ENCODE measurements at regions not wholly inside any gene's neighbourhood (a gene's known extent, or its start where the extent isn't known, plus 50 kb on each side); places are given as distances from the start of the nearest gene placed in this dataset.

GRCh38 chr2:51472300-51472699, 440.4 kb upstream of the NRXN1 start:
- no peaks in the 10 kb centered on the region for H3K27me3 ChIP-seq
- WGBS, 3 donors = 78 to 81% (median 79%) methylated on average over 2 of the region's 2 CpGs
- no peak for DNase-seq
- no peaks in the 10 kb centered on the region for H3K9me3 ChIP-seq
- H3K4me3 ChIP-seq = no peak overlapping the region
- TF ChIP-seq EP300 (IDR thresholded peaks at IDR 0.05) (no peak), POLR2A (IDR thresholded peaks at IDR 0.05) (no peak)
- TF ChIP-seq, protein P1, sequence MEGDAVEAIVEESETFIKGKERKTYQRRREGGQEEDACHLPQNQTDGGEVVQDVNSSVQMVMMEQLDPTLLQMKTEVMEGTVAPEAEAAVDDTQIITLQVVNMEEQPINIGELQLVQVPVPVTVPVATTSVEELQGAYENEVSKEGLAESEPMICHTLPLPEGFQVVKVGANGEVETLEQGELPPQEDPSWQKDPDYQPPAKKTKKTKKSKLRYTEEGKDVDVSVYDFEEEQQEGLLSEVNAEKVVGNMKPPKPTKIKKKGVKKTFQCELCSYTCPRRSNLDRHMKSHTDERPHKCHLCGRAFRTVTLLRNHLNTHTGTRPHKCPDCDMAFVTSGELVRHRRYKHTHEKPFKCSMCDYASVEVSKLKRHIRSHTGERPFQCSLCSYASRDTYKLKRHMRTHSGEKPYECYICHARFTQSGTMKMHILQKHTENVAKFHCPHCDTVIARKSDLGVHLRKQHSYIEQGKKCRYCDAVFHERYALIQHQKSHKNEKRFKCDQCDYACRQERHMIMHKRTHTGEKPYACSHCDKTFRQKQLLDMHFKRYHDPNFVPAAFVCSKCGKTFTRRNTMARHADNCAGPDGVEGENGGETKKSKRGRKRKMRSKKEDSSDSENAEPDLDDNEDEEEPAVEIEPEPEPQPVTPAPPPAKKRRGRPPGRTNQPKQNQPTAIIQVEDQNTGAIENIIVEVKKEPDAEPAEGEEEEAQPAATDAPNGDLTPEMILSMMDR (IDR thresholded peaks at IDR 0.05) = no peak
- H3K4me1 ChIP-seq (ENCODE audit: insufficient read depth) = no peaks in the 10 kb centered on the region
- H3K36me3 ChIP-seq = no peaks in the 10 kb centered on the region
- intact Hi-C loops (cut with DNase I) = no loop called here
- no peak overlapping the region for H3K27ac ChIP-seq

- no peak for TF ChIP-seq EP300 (IDR thresholded peaks at IDR 0.05)
- TF ChIP-seq, protein P1 (IDR thresholded peaks at IDR 0.05) = no peak
- no peak for TF ChIP-seq POLR2A (IDR thresholded peaks at IDR 0.05)
- no peaks in the 10 kb centered on the region for H3K9me3 ChIP-seq
- H3K4me1 ChIP-seq (ENCODE audit: insufficient read depth) = no peaks in the 10 kb centered on the region
- H3K4me3 ChIP-seq = no peak overlapping the region
- H3K36me3 ChIP-seq = no peaks in the 10 kb centered on the region
- intact Hi-C loops (cut with DNase I) = no loop called here
- H3K27ac ChIP-seq = no peak overlapping the region
- no peak for DNase-seq
- WGBS, 3 donors = 89 to 95% (median 90%) methylated on average over 4 of the region's 4 CpGs
- no peaks in the 10 kb centered on the region for H3K27me3 ChIP-seq
Measured at GRCh38 chr2:51469102-51469501, 437.2 kb upstream of the NRXN1 start.

GRCh38 chr2:51465326-51465725, 433.4 kb upstream of the NRXN1 start:
- intact Hi-C loops (cut with DNase I) = no loop called here

DNA sequence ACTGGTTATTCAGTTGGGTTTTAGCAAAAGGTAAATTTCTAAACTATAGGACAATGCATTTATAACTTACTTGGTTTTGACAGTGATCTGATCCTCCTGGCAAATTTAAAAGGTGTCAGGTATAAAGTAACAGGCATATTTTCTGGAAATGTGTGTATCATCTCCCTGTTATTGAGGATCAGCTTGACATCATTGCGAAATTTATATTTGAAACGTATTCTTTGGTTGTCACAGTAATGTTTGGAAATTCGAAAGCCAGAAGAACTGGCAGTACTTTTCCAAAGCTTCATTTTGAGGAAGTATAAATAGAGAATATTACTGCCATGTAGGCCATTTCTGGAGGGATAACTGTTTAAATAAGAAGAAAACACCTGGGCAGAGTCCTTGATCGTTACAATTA, 422.2 kb upstream of the NRXN1 start:
- 74 to 82% (median 80%) methylated on average over 4 of the region's 4 CpGs for WGBS, 3 donors
- Histone ChIP-seq H3K36me3 (no peaks in the 10 kb centered on the region), H3K4me3 (no peak overlapping the region), H3K27me3 (no peaks in the 10 kb centered on the region), H3K27ac (no peak overlapping the region), H3K9me3 (no peaks in the 10 kb centered on the region), H3K4me1 (ENCODE audit: insufficient read depth) (no peaks in the 10 kb centered on the region)
- DNase-seq = no peak
- TF ChIP-seq, protein P1 (IDR thresholded peaks at IDR 0.05) = no peak
- TF ChIP-seq POLR2A (IDR thresholded peaks at IDR 0.05) (no peak), EP300 (IDR thresholded peaks at IDR 0.05) (no peak)
- intact Hi-C loops (cut with DNase I) = no loop called here

More at GRCh38 chr2:51465326-51465725, 433.4 kb upstream of the NRXN1 start:
- no peaks in the 10 kb centered on the region for H3K9me3 ChIP-seq
- H3K4me1 ChIP-seq (ENCODE audit: insufficient read depth) = no peaks in the 10 kb centered on the region
- WGBS, 3 donors = 39 to 54% (median 47%) methylated on average over 4 of the region's 4 CpGs
- H3K36me3 ChIP-seq = no peaks in the 10 kb centered on the region
- no peaks in the 10 kb centered on the region for H3K27me3 ChIP-seq
- H3K4me3 ChIP-seq = no peak overlapping the region
- H3K27ac ChIP-seq = no peak overlapping the region
- TF ChIP-seq, protein P1 (IDR thresholded peaks at IDR 0.05) = no peak
- no peak for TF ChIP-seq POLR2A (IDR thresholded peaks at IDR 0.05)
- TF ChIP-seq EP300 (IDR thresholded peaks at IDR 0.05) = no peak
- DNase-seq = no peak

- intact Hi-C loops (cut with DNase I) = no loop called here
- no peak for DNase-seq
- Histone ChIP-seq H3K9me3 (no peaks in the 10 kb centered on the region), H3K36me3 (no peaks in the 10 kb centered on the region), H3K27me3 (no peaks in the 10 kb centered on the region), H3K4me3 (no peak overlapping the region), H3K27ac (no peak overlapping the region), H3K4me1 (ENCODE audit: insufficient read depth) (no peaks in the 10 kb centered on the region)
- TF ChIP-seq EP300 (IDR thresholded peaks at IDR 0.05) (no peak), POLR2A (IDR thresholded peaks at IDR 0.05) (no peak)
- TF ChIP-seq, protein P1 (IDR thresholded peaks at IDR 0.05) = no peak
Measured at GRCh38 chr2:51448911-51449310, 417.0 kb upstream of the NRXN1 start.
